Mucosa of rectum (tissue), 2 donors: ENCODE measurements at regions not wholly inside any gene's neighbourhood (a gene's known extent, or its start where the extent isn't known, plus 50 kb on each side); places are given as distances from the start of the nearest gene placed in this dataset.
"Not testable (repeated sequence)": the region's sequence is repeated elsewhere in the genome, so short reads cannot be mapped to it uniquely, and the experiment has no call there.

ENCODE experiments used
- H3K27ac ChIP-seq, 2 donors: one replicate each; pipeline ENCODE4 v1.7.0; 2013; ENCODE audit warnings: inconsistent platforms in 2 of 2, low read depth in 2 of 2, low read length in 2 of 2
- H3K27me3 ChIP-seq, 2 donors: one replicate each; pipeline ENCODE4 v1.7.0; 2013; ENCODE audit warnings: low read length in 2 of 2; ENCODE audit not compliant: control insufficient read depth in 2 of 2, insufficient read depth in 2 of 2
- H3K36me3 ChIP-seq, 2 donors: one replicate each; pipeline ENCODE4 v1.7.0; 2013; ENCODE audit warnings: low read length in 2 of 2; ENCODE audit not compliant: control insufficient read depth in 2 of 2, insufficient read depth in 2 of 2
- H3K4me1 ChIP-seq, 2 donors: one replicate each; pipeline ENCODE4 v1.7.0; 2013; ENCODE audit warnings: low read length in 2 of 2, mild to moderate bottlenecking in 1 of 2; ENCODE audit not compliant: control insufficient read depth in 2 of 2, insufficient read depth in 2 of 2
- H3K4me3 ChIP-seq, 2 donors: one replicate each; pipeline ENCODE4 v1.7.0; 2013; ENCODE audit warnings: low read length in 2 of 2
- H3K9ac ChIP-seq, 2 donors: one replicate each; pipeline ENCODE4 v1.7.0; 2013; ENCODE audit warnings: low read length in 2 of 2, low read depth in 1 of 2, mild to moderate bottlenecking in 1 of 2
- H3K9me3 ChIP-seq, 2 donors: one replicate each; pipeline ENCODE4 v1.7.0; 2013; ENCODE audit warnings: low read length in 2 of 2; ENCODE audit not compliant: control insufficient read depth in 2 of 2
- donor health status: healthy.
- donor health status: Normal muscosa, but diverticular disease.

DNA sequence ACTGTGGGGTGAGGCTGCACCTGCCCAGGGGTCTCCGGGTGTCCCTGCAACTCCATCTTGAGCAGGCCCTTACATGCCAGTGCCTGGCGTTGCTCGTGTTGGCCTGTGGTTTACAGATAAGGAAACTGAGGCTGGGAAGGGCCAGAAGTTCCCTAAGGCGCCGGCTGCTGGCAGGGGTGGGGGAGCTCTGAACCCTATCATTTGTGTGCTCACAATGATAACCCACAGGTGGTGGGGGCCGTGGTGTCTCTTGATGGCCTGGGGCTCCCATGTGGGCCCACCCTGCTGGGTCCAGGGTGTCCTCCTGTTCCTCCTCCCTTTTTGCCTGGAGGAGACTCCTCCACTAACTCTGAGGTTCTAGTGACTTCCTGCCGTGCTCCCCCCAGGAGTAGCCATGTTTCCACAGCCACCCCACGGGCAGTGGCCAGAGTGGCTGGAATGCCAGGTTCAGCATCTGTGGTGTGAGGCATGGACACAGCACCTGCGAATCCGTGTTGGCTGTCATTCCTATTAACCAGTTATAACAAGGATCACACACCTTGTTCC, 174.3 kb downstream of the NPIPB11 start:
- H3K27me3 ChIP-seq, H3K9ac ChIP-seq, H3K4me1 ChIP-seq, H3K4me3 ChIP-seq, H3K36me3 ChIP-seq, H3K27ac ChIP-seq, H3K9me3 ChIP-seq: not testable (repeated sequence)

DNA sequence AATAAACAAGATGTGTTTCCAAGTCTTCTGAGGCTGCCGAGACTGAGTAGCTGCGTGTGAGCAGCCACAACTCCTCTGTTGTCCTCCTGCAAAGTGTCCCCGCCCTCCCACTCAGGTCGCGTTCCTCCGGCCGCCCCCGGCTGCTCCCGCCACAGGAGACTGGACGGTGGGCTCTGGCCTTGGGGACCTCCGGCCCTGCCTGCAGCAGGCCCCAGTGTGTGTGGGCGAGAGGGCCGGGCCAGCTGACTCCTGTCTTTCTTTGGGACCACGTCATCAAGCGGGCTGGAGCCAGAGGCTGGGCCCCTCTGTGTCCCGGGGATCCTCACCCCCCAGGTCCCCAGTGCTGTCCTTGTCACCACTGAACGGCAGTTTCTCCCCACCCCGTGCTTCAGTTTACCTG, 175.3 kb downstream of the NPIPB11 start:
- Histone ChIP-seq H3K27me3 (no peaks in the 10 kb centered on the region), H3K4me3 (no peak overlapping the region), H3K9me3 (no peaks in the 10 kb centered on the region), H3K27ac (no peak overlapping the region), H3K4me1 (peaks cover 3 to 7% of the 10 kb centered on the region in 2 donors), H3K9ac (no peak overlapping the region), H3K36me3 (no peaks in the 10 kb centered on the region)

DNA sequence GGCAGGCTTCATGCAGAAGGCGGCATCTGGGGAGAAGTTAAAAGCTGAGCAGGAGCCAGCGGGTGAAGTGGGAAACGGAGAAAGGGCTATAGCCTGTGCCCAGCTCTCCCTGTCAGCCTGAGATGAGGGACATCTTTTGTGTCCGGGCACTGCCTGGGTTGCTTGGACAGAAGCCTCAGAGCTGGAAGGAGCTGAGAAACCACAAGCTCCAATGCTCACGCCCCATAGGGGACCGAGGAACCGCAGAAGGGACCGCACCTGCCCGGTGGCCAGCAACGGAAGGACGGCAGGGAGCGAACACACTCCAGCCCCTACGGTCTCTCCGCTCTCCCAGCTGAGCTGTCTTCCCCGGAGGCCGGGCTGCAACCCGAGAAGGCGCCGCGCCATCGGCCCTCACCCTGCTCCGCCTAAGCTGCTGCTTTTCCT, 175.8 kb downstream of the NPIPB11 start:
- H3K27ac ChIP-seq, result no peak overlapping the region
- no peaks in the 10 kb centered on the region for H3K27me3 ChIP-seq
- no peak overlapping the region for H3K9ac ChIP-seq
- H3K4me1 ChIP-seq, result peaks cover 3 to 7% of the 10 kb centered on the region in 2 donors
- H3K36me3 ChIP-seq, result no peaks in the 10 kb centered on the region
- no peaks in the 10 kb centered on the region for H3K9me3 ChIP-seq
- no peak overlapping the region for H3K4me3 ChIP-seq

DNA sequence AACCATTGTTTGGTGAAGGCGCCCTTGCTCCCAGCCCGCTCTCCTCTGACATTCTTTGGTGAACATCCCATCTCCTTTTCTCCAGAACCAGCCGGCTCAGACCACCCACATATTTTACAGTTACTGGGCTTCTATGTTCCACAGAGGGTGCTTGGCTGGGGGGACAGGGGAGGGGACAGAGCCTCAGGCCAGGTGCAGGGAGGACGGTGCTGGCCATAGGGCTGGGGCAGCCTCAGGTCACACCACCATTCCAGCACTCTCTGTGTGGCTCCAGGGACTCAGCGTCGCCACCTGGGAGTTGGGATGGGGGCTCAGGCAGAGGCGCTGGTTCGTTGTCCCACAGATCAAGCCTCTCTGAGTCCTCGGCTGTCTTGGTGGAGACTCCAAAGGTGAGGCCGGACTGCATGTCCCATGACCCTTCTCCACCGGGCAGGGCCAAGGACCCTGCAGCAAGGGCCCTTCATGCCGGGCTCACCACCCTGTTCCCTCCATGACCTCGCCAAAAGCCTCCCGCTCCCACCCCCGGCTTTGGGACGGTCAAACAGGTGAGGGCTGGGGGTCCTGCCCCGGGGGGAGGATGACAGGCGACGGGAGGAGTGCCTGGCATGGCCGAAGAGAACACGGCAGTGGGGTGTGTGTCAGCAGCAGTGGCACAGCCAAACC, 176.4 kb downstream of the NPIPB11 start:
- H3K27ac ChIP-seq, H3K9me3 ChIP-seq: not testable (repeated sequence)

DNA sequence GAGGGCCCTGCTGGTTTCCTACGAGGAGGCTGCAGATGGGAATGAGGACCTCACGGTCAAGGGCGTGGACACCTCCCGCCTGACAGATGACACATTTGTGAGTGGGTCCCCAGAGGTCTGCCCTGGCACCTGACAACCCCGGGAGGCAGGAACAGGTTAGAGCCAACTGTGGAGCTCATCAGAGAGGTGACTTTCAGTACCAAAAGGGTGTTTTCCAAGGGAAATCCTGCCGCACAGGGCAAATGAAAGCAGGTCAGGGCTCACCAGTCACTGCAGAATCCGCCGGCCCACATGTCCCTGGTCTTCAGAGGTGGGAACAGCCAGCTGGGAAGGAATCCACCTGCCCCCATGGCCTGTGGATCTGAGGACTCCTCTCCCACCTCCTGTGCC, 176.9 kb downstream of the NPIPB11 start:
- H3K9me3 ChIP-seq, H3K27ac ChIP-seq, H3K9ac ChIP-seq, H3K27me3 ChIP-seq, H3K4me1 ChIP-seq, H3K4me3 ChIP-seq, H3K36me3 ChIP-seq: not testable (repeated sequence)

More for the DNA sequence above, 176.4 kb downstream of the NPIPB11 start:
- H3K4me3 ChIP-seq, H3K27me3 ChIP-seq, H3K9ac ChIP-seq, H3K4me1 ChIP-seq, H3K36me3 ChIP-seq: not testable (repeated sequence)

DNA sequence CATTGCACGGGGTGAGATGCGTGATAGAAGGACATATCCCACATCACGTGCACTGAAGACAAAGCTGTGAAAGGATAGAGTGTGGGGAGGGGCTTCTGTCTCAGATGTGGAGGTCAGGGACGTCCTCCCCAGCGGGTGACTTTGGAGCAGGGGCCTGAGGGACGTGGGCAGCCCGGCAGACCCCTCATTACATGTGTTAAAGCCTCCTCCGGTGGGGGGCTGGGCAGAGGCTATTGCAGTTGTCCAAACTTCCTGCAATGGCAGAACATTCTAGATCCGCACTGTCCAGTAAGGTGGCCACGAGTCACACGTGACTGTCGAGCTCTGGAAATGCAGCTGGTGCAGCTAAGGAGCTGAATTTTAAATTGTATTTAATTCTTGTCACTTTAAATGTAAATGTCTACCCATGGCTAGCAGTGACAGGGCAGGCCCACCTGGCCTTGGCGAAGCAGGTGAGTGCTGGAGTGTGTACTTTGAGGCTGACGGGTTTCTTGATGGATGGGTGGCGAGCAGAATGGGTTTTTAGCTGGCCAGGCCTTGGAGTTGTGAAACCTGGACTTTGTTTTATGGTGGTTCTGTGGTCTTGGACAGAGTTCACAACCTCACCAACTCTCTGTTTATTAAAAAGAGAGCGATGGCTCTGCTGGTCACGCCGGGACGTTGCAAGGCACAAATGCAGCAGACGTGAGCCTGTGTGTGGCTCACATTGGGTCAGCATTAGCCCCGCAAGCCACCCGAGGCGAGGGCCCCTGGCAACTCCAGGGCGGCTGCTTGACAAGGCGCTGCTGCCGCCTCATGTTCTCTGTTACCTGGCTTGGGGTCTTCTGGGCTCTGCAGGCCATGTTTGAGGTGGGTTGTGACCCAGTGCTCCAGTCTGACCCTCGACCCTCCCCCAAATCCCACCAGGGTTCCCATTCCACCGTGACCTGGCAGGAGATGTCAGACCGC, 177.6 kb downstream of the NPIPB11 start:
- peak overlapping the region in 1 of 2 donors; percentile 54 for H3K9ac ChIP-seq
- H3K4me3 ChIP-seq, H3K4me1 ChIP-seq, H3K36me3 ChIP-seq, H3K27me3 ChIP-seq, H3K9me3 ChIP-seq: not testable (repeated sequence)
- H3K27ac ChIP-seq, result peak overlapping the region in 1 of 2 donors; percentile 32

DNA sequence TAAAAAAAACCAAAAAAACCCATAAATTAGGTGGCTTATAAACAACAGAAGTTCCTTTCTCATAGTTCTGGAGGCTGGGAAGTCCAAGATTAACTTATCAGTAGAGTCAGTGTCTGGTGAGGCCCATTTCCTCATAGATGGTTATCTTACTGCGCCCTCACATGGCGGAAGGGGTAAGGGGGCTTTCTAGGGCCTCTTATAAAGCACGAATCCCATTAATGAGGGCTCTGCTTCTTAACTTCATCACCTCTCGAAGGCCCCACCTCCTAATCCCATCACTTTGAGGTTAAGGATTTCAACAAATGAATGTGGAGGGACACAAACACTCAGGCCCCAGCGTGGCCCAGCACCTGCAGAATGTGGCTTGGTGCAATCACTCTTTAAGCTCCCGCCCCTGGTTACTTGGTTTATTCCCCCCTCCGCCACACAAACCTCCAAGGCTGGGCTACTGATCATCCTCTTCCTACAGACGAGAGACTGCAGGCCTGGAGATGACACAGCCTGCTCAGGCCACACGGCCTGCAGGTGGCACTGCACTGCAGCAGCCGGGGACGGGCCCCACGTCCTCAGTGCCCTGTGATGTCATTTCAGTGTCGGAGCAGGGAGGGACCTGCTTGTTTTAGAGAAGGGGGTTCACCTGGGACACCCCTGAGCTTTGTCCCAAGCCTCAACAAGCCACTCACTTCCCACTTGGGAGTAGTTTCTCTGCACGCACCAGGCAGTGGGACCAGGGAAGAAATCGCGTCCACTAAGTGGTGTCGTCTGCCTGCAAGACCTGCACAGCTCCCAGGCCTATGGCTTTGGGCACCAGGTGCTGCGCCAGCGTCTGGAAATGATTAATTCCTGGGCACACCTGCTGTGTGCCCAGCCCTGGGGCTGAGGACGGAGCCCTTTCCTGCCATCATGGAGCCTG, 178.5 kb downstream of the NPIPB11 start:
- peak overlapping the region in 1 of 2 donors; percentile 54 for H3K9ac ChIP-seq
- H3K36me3 ChIP-seq, H3K27me3 ChIP-seq, H3K4me1 ChIP-seq, H3K9me3 ChIP-seq: not testable (repeated sequence)
- H3K4me3 ChIP-seq, result peak overlapping the region; percentile 31 to 35
- peak overlapping the region in 1 of 2 donors; percentile 32 for H3K27ac ChIP-seq

DNA sequence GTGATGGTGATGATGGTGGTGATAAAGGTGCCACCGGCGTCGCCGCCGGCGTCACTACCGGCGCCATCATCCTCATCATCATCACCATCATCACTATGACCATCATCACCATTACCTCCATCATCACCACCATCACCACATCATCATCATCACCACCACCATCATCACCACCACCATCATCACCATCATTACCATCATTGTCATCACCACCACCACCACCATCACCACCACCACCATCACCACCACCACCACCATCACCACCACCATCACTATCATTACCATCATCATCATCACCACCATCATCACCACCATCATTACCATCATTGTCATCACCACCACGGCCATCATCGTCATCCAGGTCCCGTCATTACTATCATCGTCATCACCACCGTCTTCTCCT, 179.7 kb downstream of the NPIPB11 start:
- no peaks in the 10 kb centered on the region for H3K36me3 ChIP-seq
- H3K27ac ChIP-seq, result no peak overlapping the region

DNA sequence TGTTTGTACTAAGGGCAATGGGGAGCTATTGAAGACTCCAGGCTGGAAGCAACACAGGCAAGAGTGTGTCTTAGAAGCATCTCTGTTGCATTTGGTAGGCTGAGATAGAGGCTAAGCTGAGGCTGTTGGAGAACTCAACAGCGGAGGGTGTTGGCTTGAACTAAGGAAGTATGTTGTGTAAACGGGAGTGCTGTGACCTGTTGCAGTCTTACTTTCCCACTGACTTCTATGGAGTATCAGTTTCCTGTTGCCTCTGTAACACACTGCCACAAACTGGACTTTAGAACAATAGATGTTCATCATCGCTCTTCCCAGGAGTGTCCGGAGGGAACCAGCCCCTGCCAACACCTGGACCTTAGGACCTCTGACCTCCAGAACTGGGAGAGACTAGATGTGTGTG, 181.8 kb downstream of the NPIPB11 start:
- H3K27me3 ChIP-seq, H3K27ac ChIP-seq, H3K36me3 ChIP-seq, H3K4me1 ChIP-seq, H3K4me3 ChIP-seq, H3K9me3 ChIP-seq, H3K9ac ChIP-seq: not testable (repeated sequence)

More for the DNA sequence above, 179.7 kb downstream of the NPIPB11 start:
- no peaks in the 10 kb centered on the region for H3K9me3 ChIP-seq
- no peak overlapping the region for H3K9ac ChIP-seq
- H3K4me3 ChIP-seq, result no peak overlapping the region
- H3K4me1 ChIP-seq, result peaks cover 3 to 7% of the 10 kb centered on the region in 2 donors
- no peaks in the 10 kb centered on the region for H3K27me3 ChIP-seq
